HG02852 (cell line): ENCODE measurements at regions not wholly inside any gene's neighbourhood (a gene's known extent, or its start where the extent isn't known, plus 50 kb on each side); places are given as distances from the start of the nearest gene placed in this dataset.
"Not testable (repeated sequence)": the region's sequence is repeated elsewhere in the genome, so short reads cannot be mapped to it uniquely, and the experiment has no call there.

Experiments
- ATAC-seq: cut with Tn5 transposase; IDR thresholded peaks from one replicate; pipeline ENCODE4 v1.9.1; 2021; ENCODE audit warnings: mild to moderate bottlenecking, moderate library complexity; ENCODE audit not compliant: unreplicated experiment

DNA sequence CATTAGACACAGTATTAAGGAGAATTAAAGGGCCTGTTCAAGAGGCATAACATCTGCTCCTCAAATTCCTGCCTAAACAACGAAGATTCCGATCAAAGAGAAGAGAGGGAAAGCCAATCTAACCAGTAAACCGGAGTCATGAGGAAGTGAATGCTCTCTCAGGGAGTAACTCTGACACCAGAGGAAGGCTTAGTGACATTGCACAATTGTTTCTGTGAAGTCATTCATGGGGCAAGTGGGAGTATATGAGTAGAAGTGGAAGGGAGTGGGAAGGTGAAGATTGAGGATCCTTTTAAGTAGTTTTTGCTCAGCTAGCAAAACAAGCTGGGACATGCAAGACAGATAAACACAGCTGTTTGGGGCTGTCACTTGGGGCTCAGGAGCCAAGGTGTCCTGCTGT is 136.4 kb upstream of the FAM174A start:
- not testable (repeated sequence) for ATAC-seq

DNA sequence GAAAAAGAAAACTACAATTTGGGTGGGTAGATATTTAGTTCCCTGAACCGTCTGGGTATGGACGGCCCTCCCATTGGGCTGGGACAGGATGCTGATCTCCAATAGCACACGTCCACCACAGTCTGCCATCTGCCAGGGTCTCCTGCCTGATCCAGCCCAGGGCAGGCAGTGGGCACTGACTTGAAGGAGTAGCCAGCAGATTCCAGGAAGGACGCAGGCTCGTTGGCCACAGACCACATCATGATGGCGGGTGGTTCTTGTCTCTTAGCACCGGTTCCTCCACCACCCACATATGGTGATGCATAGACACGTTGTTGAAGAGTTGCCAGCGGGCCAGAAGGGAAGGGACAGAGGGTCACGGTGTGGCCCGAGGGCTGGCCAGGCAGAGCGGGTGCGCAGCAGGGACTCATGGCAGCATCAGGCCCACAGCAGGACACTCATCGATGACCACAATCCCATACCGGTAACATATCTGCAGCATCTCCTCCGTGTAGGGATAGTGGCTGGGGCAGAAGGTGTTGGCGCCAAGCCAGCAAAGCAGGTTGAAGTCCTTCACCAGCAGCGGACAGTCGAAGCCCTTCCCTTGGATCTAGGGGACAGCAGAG is 155.8 kb upstream of the FAM174A start:
- not testable (repeated sequence) for ATAC-seq

DNA sequence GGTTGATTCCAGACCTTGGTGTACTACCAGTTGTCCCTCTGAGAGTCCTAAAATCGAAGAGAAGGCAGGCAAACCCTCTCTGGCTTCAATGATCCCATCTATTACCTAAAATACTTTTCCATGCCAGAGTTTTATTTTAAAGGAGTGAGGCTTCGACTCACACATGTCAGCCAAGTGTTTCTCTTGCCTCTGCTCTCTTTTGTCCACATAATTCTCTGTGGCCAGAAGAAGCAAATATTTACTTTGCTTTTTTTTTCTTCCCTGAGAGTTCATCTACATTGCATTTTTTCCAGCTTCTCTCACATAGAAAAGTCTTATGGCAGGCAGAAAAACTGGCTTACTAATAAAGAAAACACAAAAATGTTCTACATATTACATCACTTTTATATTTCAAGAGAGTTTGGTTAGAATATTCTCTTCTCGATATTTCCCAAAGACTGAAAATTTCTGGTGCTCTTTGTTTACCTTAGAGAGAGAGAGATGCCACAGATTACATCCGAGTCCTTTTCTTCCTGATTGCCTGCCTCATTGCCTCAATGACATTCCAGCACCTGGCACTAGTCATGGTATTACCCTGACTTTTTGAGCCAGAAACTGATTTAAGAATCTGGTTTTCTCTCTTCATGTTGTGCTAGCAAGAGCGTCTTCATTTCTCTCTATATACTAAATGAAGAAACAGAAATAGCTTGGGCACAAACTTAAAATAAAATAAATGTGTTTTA is 170.3 kb upstream of the FAM174A start:
- ATAC-seq, result not testable (repeated sequence)

GRCh38 chr5:100364343-100364742 is 170.8 kb upstream of the FAM174A start:
- ATAC-seq, result not testable (repeated sequence)

- not testable (repeated sequence) for ATAC-seq
Measured at GRCh38 chr5:100359998-100360397, 175.2 kb upstream of the FAM174A start.

DNA sequence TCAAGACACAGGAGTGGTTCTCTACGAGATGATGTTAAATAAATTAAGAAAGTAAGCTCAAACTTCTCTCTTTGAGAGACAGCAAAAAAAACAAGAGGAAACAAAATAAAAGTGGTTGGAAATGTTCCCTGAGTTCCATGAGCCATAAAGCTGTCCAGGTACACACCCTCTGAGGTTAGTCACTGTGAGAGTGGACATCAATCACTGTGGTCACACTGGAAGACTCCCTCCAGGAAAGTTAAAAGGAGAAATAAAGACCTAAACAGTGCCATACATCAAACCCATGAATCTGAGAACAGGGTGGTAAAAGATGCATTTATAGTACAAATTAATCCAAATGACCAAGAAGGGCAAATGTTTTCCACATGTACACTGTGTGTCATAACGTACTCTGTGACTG is 188.9 kb upstream of the FAM174A start:
- ATAC-seq, result not testable (repeated sequence)

DNA sequence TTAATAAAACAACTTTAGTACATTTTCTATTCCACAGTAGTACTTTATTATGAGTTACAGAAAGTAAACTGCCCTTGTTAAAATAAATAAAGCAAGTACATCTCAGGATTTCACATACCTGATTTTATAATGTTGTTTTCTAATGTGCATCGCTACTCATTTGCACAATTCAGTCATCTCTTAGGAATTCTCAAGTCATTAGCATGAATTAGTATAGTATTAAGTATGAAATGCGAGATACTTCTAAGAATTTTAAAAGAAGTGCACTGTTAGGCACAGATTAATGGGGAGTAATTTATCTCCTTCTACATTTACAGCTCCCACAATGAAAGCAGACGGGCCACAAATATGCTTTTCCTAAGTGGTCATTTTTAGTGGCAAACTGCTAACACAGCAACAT is 193.7 kb upstream of the FAM174A start:
- ATAC-seq, result not testable (repeated sequence)

- no peak for ATAC-seq
Measured at GRCh38 chr5:100322483-100322882, 212.7 kb upstream of the FAM174A start.

- no peak for ATAC-seq
Measured at GRCh38 chr5:100319885-100320284, 215.3 kb upstream of the FAM174A start.

- no peak for ATAC-seq
Measured at GRCh38 chr5:100313657-100314056, 221.5 kb upstream of the FAM174A start.

- ATAC-seq, result no peak
Measured at GRCh38 chr5:100311806-100312205, 223.4 kb upstream of the FAM174A start.

DNA sequence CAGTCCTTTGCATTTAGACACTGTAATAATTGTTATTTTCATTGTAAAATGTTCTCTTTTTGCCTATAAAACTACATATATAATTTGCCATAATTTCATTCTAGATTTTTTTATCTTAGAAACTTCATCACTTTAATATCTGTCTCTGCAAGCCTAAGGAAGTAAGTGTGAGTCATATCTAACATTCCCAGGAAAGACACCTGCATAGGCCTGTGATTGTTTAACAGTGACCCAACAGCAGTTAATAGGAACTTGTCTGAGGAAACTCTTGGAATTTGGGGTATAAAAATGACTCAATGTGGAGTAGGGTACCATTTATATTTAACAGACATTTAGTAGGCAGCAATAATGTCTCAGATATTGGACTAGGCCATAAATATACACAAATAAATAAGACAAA is 229.2 kb upstream of the FAM174A start:
- ATAC-seq, result no peak

DNA sequence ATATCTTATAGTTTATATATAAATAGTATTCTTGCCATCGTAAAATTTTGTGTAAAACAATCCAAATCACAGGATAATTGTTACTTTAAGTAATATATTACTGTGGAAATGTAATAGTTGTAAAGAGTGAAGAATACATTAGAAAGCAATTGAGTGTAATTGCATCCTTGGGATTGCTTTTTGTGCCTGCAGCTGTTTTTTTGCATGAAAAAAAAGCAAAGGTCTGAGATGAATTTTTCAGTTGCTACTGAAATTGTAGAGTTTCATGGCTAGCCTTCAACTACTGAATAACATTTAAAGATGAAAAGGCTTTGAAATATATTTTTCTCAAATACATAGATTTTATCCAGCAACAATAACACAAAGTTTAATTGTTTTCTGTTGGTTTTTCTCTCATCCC is 232.0 kb upstream of the FAM174A start:
- ATAC-seq, result no peak

GRCh38 chr5:100299261-100299660 is 235.9 kb upstream of the FAM174A start:
- no peak for ATAC-seq

GRCh38 chr5:100276071-100276470 is 259.1 kb upstream of the FAM174A start:
- no peak for ATAC-seq

DNA sequence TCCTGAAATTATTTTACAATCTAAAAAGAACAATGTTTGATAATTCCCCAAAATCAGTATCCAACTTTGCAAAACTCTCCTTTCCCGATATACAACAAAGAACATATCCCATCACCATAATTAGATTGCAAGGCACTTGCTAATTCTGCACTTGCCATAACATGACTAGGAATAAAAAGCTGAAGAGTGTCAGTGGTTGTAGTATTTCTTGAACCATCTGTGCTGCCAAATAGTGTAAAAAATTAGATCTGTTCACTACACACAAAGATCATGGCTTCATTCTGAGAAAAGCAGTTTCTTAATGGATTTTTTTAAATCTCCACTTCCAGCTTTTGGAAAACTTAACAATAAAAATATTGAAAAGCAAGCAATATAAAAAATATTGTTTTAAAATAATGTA is 259.5 kb upstream of the FAM174A start:
- no peak for ATAC-seq

DNA sequence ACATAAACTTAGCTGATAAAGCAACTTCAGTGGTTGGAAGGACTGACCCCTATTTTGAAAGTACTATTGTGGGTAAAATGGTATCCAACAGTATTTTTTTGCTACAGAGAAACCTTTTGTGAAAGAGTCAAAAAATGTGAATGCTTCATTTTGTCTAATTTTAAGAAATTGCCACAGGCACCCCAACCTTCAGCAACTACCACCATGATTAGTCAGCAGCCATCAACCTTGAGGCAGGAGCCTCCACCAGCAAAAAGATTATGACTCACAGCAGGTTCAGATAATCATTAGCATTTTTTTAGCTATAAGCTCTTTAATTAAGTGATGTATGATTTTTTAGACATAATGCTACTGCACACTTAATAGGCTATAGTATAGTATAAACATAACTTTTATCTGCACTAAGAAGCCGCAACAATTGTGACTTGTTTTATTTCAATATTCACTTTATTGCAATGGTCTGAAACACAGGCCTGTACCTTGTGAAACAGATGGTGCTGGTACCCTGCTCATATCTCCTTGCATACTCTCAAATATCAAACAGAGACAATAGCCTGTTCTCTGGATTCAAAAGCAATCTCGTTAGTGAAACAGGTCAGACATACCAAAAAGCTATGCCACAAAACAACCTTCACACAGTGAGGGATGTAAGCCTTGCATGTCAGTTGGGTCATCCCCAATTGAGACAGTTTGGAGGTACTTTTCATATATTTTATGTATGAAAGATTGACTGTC is 261.2 kb upstream of the FAM174A start:
- no peak for ATAC-seq

- ATAC-seq, result no peak
Measured at GRCh38 chr5:100270023-100270771, 265.0 kb upstream of the FAM174A start.

- no peak for ATAC-seq
Measured at GRCh38 chr5:100260968-100261367, 274.2 kb upstream of the FAM174A start.

DNA sequence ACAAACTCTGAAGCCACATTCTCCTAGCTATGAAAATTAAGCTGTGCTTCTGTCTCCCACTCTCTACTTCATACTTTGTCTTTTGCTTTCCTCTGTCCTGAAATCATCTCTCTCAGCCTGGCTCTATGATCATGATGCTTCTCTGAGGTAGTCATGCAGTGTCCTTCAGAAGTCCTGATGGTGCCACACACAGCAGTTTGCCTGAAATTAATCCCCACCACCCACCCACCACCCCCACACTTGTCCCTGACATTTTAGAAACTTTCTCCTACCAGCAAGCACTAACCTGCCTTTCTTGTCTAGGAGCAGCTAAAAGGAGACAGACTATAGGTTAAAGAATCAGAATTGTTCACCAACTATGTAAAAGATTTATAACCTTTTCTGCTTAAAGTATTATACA is 282.2 kb upstream of the FAM174A start:
- ATAC-seq, result no peak

- ATAC-seq, result no peak
Measured at GRCh38 chr5:100252037-100252436, 283.1 kb upstream of the FAM174A start.
